GM12891 (cell line): ENCODE measurements at regions not wholly inside any gene's neighbourhood (a gene's known extent, or its start where the extent isn't known, plus 50 kb on each side); places are given as distances from the start of the nearest gene placed in this dataset.
"Not testable (repeated sequence)": the region's sequence is repeated elsewhere in the genome, so short reads cannot be mapped to it uniquely, and the experiment has no call there.

Experiments used
- DNase-seq: peaks from one replicate; pipeline ENCODE4 v3.0.0; 2011; ENCODE audit warnings: low spot score; ENCODE audit not compliant: insufficient read length
- FAIRE-seq: peaks from 2 replicates; lab custom pipeline; 2011; peaks lifted over from hg19 to GRCh38; lab: Jason Lieb, UNC
- PAX5 ChIP-seq: IDR thresholded peaks from 2 replicates; pipeline ENCODE4 v1.6.1; 2011; ENCODE audit warnings: low read length, moderate library complexity, mild to moderate bottlenecking; ENCODE audit not compliant: insufficient read depth, severe bottlenecking
- POLR2A ChIP-seq: IDR thresholded peaks from 2 replicates; pipeline ENCODE4 v1.6.1; 2011; ENCODE audit warnings: low read depth, low read length, control low read depth
- POLR2AphosphoS5 ChIP-seq: IDR thresholded peaks from 2 replicates; pipeline ENCODE4 v1.6.1; 2011; ENCODE audit warnings: low read depth, low read length, control low read depth
- POU2F2 ChIP-seq: IDR thresholded peaks from 2 replicates; pipeline ENCODE4 v1.6.1; 2011; ENCODE audit warnings: low read depth, mild to moderate bottlenecking, control low read depth, low read length, moderate library complexity
- SPI1 ChIP-seq: IDR thresholded peaks from 2 replicates; pipeline ENCODE4 v1.6.1; 2011; ENCODE audit warnings: low read depth, low read length, control low read depth
- TAF1 ChIP-seq: IDR thresholded peaks from 2 replicates; pipeline ENCODE4 v1.6.1; 2011; ENCODE audit warnings: low read depth, low read length, control low read depth

- DNase-seq, result no peak
- no peak for FAIRE-seq
- TF ChIP-seq SPI1 (no peak), POLR2A (no peak), POLR2AphosphoS5 (no peak), PAX5 (no peak), TAF1 (no peak), POU2F2 (no peak)
These were observed 311.7 kb upstream of the HTR2C start for GRCh38 chrX:114272096-114272686.

DNA sequence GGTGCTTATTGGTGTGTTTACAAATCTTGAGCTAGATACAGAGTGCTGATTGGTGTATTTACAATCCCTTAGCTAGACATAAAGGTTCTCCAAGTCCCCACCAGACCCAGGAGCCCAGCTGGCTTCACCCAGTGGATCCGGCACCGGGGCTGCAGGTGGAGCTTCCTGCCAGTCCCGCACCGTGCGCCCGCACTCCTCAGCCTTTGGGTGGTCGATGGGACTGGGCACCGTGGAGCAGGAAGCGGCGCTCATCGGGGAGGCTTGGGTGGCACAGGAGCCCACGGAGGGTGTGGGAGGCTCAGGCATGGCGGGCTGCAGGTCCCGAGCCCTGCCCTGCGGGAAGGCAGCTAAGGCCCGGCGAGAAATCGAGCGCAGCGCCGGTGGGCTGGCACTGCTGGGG, 313.5 kb upstream of the HTR2C start:
- FAIRE-seq, result not testable (repeated sequence)

DNA sequence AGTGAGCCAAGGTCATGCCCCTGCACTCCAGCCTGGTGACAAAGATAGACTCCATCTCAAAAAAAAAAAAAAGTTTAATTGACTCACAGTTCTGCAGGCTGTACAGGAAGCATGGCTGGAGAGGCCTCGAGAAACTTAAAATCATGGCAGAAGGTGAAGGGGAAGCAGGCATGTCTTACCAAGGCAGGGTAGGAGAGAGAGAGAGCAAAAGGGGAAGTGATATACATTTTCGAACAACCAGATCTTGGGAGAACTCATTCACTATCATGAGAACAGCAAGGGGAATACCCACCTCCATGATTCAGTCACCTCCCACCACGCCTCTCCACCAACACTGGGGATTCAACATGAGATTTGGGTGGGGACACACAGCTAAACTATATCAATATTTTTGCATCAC, 315.2 kb upstream of the HTR2C start:
- no peak for TF ChIP-seq SPI1
- no peak for TF ChIP-seq POU2F2
- no peak for TF ChIP-seq POLR2AphosphoS5
- TF ChIP-seq PAX5, result no peak
- no peak for TF ChIP-seq POLR2A
- no peak for FAIRE-seq

More for the DNA sequence above, 313.5 kb upstream of the HTR2C start:
- DNase-seq, result not testable (repeated sequence)

DNA sequence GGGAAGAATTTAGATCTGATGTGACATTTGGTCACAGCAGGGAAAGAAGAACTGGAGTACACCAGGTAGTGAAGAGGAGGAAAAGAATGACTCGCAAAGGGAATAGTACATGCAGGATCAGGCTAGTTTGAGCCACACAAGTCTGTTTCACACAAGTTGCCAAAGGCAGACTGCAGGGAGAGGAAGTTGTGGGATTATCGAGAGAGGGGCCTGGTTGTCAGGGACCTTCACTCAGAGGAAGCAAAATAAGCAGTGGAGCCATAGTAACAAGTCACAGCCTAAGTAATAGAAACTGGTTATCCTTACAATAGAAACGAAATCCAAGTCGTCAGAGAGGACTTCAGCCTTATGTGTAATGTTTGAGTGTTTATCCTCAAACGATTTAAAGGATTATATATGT, 316.7 kb upstream of the HTR2C start:
- DNase-seq (no peak), FAIRE-seq (no peak)
- TF ChIP-seq SPI1, result no peak
- no peak for TF ChIP-seq PAX5
- no peak for TF ChIP-seq POLR2AphosphoS5
- no peak for TF ChIP-seq TAF1
- TF ChIP-seq POU2F2, result no peak
- no peak for TF ChIP-seq POLR2A

More for the DNA sequence above, 315.2 kb upstream of the HTR2C start:
- no peak for DNase-seq

- DNase-seq (no peak), FAIRE-seq (no peak)
- TF ChIP-seq TAF1 (no peak), POLR2A (no peak), PAX5 (no peak)
These were observed 331.7 kb upstream of the HTR2C start for GRCh38 chrX:114252186-114252585.

- FAIRE-seq, result no peak
- no peak for TF ChIP-seq POLR2AphosphoS5
- TF ChIP-seq POLR2A, result no peak
- TF ChIP-seq PAX5, result no peak
- no peak for TF ChIP-seq SPI1
- no peak for TF ChIP-seq TAF1
- TF ChIP-seq POU2F2, result no peak
- DNase-seq, result no peak
These were observed 332.3 kb upstream of the HTR2C start for GRCh38 chrX:114251575-114251974.

GRCh38 chrX:114221445-114221844, 362.4 kb upstream of the HTR2C start:
- TF ChIP-seq POLR2AphosphoS5 (no peak), TAF1 (no peak), POU2F2 (no peak), SPI1 (no peak), PAX5 (no peak), POLR2A (no peak)
- FAIRE-seq, result no peak
- DNase-seq, result no peak

- TF ChIP-seq POLR2A, result no peak
- no peak for TF ChIP-seq POU2F2
- no peak for TF ChIP-seq TAF1
- TF ChIP-seq PAX5, result no peak
- TF ChIP-seq POLR2AphosphoS5, result no peak
- no peak for TF ChIP-seq SPI1
- FAIRE-seq, result no peak
These were observed 373.0 kb upstream of the HTR2C start for GRCh38 chrX:114210879-114211278.

GRCh38 chrX:114201622-114202021, 382.3 kb upstream of the HTR2C start:
- TF ChIP-seq SPI1 (no peak), TAF1 (no peak), POLR2A (no peak), POLR2AphosphoS5 (no peak), POU2F2 (no peak)
- FAIRE-seq, result no peak

More at GRCh38 chrX:114210879-114211278, 373.0 kb upstream of the HTR2C start:
- DNase-seq, result no peak

GRCh38 chrX:114181195-114181594, 402.7 kb upstream of the HTR2C start:
- DNase-seq (no peak), FAIRE-seq (no peak)
- TF ChIP-seq SPI1, result no peak
- TF ChIP-seq TAF1, result no peak
- no peak for TF ChIP-seq POU2F2
- TF ChIP-seq POLR2AphosphoS5, result no peak
- no peak for TF ChIP-seq POLR2A
- no peak for TF ChIP-seq PAX5

More at GRCh38 chrX:114201622-114202021, 382.3 kb upstream of the HTR2C start:
- no peak for DNase-seq
